Neural crest cell (in vitro differentiated cells): ENCODE measurements at regions not wholly inside any gene's neighbourhood (a gene's known extent, or its start where the extent isn't known, plus 50 kb on each side); places are given as distances from the start of the nearest gene placed in this dataset.

ENCODE experiments used
- DNase-seq: peaks from one replicate; pipeline ENCODE4 v3.0.0; 2021; ENCODE audit warnings: low read depth, mixed read lengths, low spot score
- H3K27ac Mint-ChIP-seq: one replicate; pipeline ENCODE4 v1.8.0; 2021; ENCODE audit warnings: mild to moderate bottlenecking, mixed read lengths; ENCODE audit not compliant: unreplicated experiment
- H3K27me3 Mint-ChIP-seq: 2 replicates; pipeline ENCODE4 v1.8.0; 2021; ENCODE audit warnings: low read depth, mild to moderate bottlenecking, mixed read lengths
- H3K36me3 Mint-ChIP-seq: 2 replicates; pipeline ENCODE4 v1.8.0; 2021; ENCODE audit warnings: low read depth, mild to moderate bottlenecking, mixed read lengths
- H3K4me1 Mint-ChIP-seq: 2 replicates; pipeline ENCODE4 v1.8.0; 2021; ENCODE audit warnings: mixed read lengths
- H3K4me3 Mint-ChIP-seq: one replicate; pipeline ENCODE4 v1.8.0; 2021; ENCODE audit warnings: mild to moderate bottlenecking, mixed read lengths
- H3K9me3 Mint-ChIP-seq: 2 replicates; pipeline ENCODE4 v1.8.0; 2021; ENCODE audit warnings: mixed read lengths
- CTCF ChIP-seq: fragments of 200-600 bp; sonication (generic); conservative IDR thresholded peaks from 2 replicates; pipeline ENCODE4 v1.5.0; 2021; ENCODE audit warnings: antibody characterized with exemption, mild to moderate bottlenecking

DNA sequence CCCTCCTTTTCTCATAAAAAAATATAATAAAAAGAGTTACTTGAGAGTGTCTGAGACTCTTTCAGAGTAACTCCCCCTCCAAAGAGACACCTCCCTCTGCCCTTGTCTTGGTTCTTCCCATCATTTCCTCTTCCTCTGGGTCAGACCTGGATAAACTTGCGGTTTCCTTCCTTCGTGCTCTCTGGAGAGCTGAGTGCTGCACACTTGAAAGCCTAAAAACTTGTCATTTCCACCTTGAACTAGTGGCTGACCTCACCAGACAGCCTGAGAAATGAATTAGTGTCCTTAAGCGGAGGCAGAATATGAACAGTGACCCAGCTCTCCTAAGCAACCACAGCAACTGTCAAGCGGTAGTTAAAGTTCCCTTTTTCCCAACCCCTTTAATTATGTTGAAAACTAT lies 88.4 kb upstream of the PROX1 start:
- Mint-ChIP-seq H3K9me3 (peaks cover 8% of the 10 kb centered on the region), H3K27ac (no peak overlapping the region), H3K4me1 (no peaks in the 10 kb centered on the region), H3K4me3 (no peak overlapping the region), H3K36me3 (no peaks in the 10 kb centered on the region), H3K27me3 (no peaks in the 10 kb centered on the region)
- DNase-seq = no peak
- no peak for TF ChIP-seq CTCF

GRCh38 chr1:213905344-213905743 lies 82.4 kb upstream of the PROX1 start:
- Mint-ChIP-seq H3K27ac (no peak overlapping the region), H3K4me3 (no peak overlapping the region), H3K27me3 (no peaks in the 10 kb centered on the region), H3K9me3 (no peaks in the 10 kb centered on the region), H3K4me1 (no peaks in the 10 kb centered on the region), H3K36me3 (no peaks in the 10 kb centered on the region)
- DNase-seq = no peak
- TF ChIP-seq CTCF = no peak

DNA sequence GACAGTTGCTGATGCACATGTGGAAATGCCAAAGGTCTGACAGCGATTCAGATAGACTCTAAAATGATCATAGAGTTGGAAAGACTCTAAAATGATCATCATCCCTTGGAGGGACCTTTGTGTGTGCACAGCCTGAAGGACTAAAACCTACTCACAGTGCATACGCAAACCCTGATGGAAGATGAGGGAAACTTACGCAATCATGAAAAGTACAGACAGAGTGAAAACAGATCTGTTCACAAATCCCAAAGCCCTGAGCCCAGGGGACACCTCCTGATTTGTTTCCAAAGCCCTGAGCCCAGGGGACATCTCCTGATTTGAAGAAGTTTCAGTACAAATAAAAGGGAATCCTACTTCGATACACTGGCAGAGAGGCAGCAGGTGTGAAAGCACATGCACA lies 79.3 kb upstream of the PROX1 start:
- no peaks in the 10 kb centered on the region for H3K4me1 Mint-ChIP-seq
- no peaks in the 10 kb centered on the region for H3K27me3 Mint-ChIP-seq
- DNase-seq = no peak
- no peak overlapping the region for H3K27ac Mint-ChIP-seq
- no peak overlapping the region for H3K4me3 Mint-ChIP-seq
- no peaks in the 10 kb centered on the region for H3K36me3 Mint-ChIP-seq
- H3K9me3 Mint-ChIP-seq = no peaks in the 10 kb centered on the region
- no peak for TF ChIP-seq CTCF

- DNase-seq = no peak
- Mint-ChIP-seq H3K27me3 (no peaks in the 10 kb centered on the region), H3K4me1 (no peaks in the 10 kb centered on the region), H3K27ac (no peak overlapping the region), H3K36me3 (no peaks in the 10 kb centered on the region), H3K9me3 (no peaks in the 10 kb centered on the region), H3K4me3 (no peak overlapping the region)
- no peak for TF ChIP-seq CTCF
Measured at GRCh38 chr1:213914392-213914791, 73.4 kb upstream of the PROX1 start.

GRCh38 chr1:213921311-213921710 lies 66.5 kb upstream of the PROX1 start:
- Mint-ChIP-seq H3K27ac (no peak overlapping the region), H3K27me3 (no peaks in the 10 kb centered on the region), H3K4me3 (no peak overlapping the region), H3K9me3 (peaks cover 2% of the 10 kb centered on the region), H3K4me1 (no peaks in the 10 kb centered on the region), H3K36me3 (no peaks in the 10 kb centered on the region)
- no peak for DNase-seq
- no peak for TF ChIP-seq CTCF

- no peak for TF ChIP-seq CTCF
- Mint-ChIP-seq H3K27me3 (no peaks in the 10 kb centered on the region), H3K27ac (no peak overlapping the region), H3K4me3 (no peak overlapping the region), H3K36me3 (no peaks in the 10 kb centered on the region), H3K4me1 (no peaks in the 10 kb centered on the region), H3K9me3 (peaks cover 2% of the 10 kb centered on the region)
- DNase-seq = no peak
Measured at GRCh38 chr1:213921712-213922111, 66.1 kb upstream of the PROX1 start.
